Skeletal muscle satellite cell (primary cell): ENCODE measurements at regions not wholly inside any gene's neighbourhood (a gene's known extent, or its start where the extent isn't known, plus 50 kb on each side); places are given as distances from the start of the nearest gene placed in this dataset.

Experiments used
- H3K27me3 ChIP-seq: 2 replicates; pipeline ENCODE4 v1.7.0; 2013; ENCODE audit warnings: low read length; ENCODE audit not compliant: control insufficient read depth, insufficient read depth
- H3K36me3 ChIP-seq: 2 replicates; pipeline ENCODE4 v1.7.0; 2013; ENCODE audit warnings: mild to moderate bottlenecking, control low read depth, low read length; ENCODE audit not compliant: insufficient read depth
- H3K4me1 ChIP-seq: 2 replicates; pipeline ENCODE4 v1.7.0; 2013; ENCODE audit warnings: low read length; ENCODE audit not compliant: control insufficient read depth, insufficient read depth
- H3K4me2 ChIP-seq: 2 replicates; pipeline ENCODE4 v1.7.0; 2013; ENCODE audit warnings: mild to moderate bottlenecking, low read length
- H3K4me3 ChIP-seq: 2 replicates; pipeline ENCODE4 v1.7.0; 2013; ENCODE audit warnings: low read length
- H3K9ac ChIP-seq: 2 replicates; pipeline ENCODE4 v1.7.0; 2013; ENCODE audit warnings: mild to moderate bottlenecking, low read depth, low read length, moderate library complexity
- H3K9me3 ChIP-seq: replicated peaks from 2 replicates; pipeline ENCODE4 v1.7.0; 2013; ENCODE audit warnings: mild to moderate bottlenecking, control low read depth, low read length

DNA sequence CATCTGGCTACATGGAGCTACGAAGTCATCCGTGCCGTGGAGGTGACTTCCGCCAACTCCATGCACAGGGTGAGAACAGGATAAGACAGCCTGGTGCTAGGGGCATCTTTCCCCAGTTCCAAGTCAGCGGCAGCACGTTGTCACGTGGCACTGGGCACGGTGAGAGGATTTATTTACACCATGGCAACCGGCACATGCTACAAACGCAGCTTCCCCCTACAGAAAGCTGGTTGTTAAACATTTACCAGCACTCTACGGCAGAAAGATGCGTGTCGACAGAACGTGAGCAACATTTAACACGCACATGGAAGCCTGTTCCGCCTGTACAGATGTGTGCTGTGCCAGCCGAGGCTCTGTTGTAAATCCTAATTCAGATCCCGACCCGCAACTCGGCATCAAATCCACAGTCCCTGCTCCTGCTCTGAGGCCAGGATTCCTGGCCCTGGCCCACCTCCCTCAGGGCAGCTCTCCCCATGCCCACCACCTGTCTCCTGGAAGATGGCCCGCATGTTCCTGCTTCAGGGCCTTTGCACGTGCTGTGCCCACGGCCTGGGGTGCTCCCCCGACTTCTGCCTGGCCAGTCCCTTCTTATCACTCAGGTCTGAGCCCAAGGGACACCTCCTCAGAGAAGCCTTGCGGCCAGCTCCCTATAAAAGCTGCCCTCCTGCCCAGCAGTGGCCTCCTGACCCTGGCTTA lies 114.1 kb downstream of the RFLNA start:
- Histone ChIP-seq H3K27me3 (no peaks in the 10 kb centered on the region), H3K9ac (no peak overlapping the region), H3K4me2 (no peak overlapping the region), H3K4me3 (no peak overlapping the region), H3K36me3 (peaks cover 25% of the 10 kb centered on the region), H3K4me1 (peaks cover 40% of the 10 kb centered on the region), H3K9me3 (no peaks in the 10 kb centered on the region)

DNA sequence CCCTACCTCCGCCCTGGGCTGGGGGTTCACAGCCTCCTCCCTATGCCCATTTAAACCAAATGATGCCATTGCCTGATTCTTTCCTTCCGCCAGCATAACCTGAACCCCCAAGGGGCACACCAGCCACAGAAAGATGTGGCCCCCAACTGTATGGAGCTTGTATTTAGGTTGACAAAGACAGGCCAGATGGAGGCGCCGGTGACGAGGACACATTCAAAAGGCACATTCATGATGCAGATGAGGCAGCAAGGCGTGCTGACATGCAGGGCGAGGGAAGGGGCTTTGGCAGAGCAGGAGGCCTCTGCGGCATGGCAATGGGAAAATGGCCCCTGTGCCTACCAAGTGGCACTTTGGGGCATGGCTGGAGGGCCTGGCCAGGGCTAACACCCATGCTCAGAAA lies 112.2 kb downstream of the RFLNA start:
- H3K4me3 ChIP-seq = no peak overlapping the region
- no peak overlapping the region for H3K9ac ChIP-seq
- peaks cover 34% of the 10 kb centered on the region for H3K4me1 ChIP-seq
- no peaks in the 10 kb centered on the region for H3K9me3 ChIP-seq
- H3K4me2 ChIP-seq = no peak overlapping the region
- no peaks in the 10 kb centered on the region for H3K27me3 ChIP-seq
- peaks cover 16% of the 10 kb centered on the region for H3K36me3 ChIP-seq

DNA sequence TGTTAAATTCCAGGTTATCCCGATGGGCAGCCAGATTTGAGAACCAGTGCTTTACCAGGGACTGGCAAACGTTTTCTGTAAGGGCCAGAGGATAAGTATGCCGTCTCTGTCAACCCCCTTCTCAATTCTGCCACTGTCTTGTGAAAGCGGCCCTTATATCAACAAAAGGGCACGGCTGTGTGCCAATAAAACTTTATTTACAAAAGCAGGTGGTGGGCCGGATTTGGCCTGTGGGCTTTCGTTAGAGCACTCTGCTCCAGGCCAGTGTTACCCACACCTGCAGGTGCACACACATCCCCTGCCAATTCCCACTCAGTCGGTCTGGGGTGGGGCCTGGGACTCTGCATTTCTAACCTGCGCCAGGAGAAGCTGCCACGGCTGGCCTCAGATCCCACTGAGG lies 111.2 kb downstream of the RFLNA start:
- H3K4me3 ChIP-seq = no peak overlapping the region
- no peaks in the 10 kb centered on the region for H3K27me3 ChIP-seq
- H3K4me1 ChIP-seq = peaks cover 25% of the 10 kb centered on the region
- no peak overlapping the region for H3K9ac ChIP-seq
- peaks cover 22% of the 10 kb centered on the region for H3K36me3 ChIP-seq
- H3K9me3 ChIP-seq = no peaks in the 10 kb centered on the region
- H3K4me2 ChIP-seq = no peak overlapping the region

DNA sequence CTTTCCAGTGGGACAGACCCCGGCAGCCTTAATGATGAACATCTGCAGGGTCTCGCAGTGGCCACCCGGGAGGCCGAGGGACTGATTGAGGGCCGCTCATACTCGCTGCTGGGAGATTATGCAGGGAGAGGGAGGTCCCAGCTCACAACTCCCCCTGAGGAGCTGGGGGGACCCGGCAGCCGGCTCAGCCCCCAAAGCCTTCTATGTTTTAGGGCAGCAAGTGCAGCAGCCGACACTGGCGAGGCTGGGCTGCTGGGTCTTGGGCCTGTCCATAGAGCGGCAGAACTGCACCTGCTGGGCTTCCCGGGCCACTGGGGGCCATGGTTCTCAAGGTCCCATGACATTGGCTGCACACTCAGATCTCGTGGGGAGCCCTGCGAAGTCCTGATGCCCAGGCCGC lies 110.7 kb downstream of the RFLNA start:
- no peaks in the 10 kb centered on the region for H3K9me3 ChIP-seq

DNA sequence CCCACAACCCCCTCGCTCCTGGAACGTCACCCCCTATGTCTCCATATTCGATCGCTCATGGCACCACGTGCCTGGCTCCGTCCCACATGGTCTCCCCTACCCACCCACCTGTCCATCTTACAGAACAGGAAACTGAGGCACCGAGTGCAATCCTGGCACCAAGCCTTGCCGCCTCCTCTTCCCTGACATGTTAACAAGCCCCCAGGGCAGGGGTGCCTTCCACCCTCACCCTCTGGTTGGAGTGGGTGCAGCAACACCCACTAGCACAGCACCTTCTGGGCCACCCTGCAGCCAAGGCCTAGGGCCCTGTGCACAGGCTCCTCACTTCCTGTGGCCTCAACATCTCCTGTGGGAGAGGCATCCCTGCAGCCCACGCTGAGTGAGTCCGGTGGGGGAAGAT lies 110.3 kb downstream of the RFLNA start:
- Histone ChIP-seq H3K9ac (no peak overlapping the region), H3K4me3 (no peak overlapping the region), H3K4me2 (no peak overlapping the region), H3K9me3 (no peaks in the 10 kb centered on the region), H3K27me3 (no peaks in the 10 kb centered on the region), H3K36me3 (peaks cover 31% of the 10 kb centered on the region), H3K4me1 (peaks cover 16% of the 10 kb centered on the region)

More for the DNA sequence above, 110.7 kb downstream of the RFLNA start:
- no peaks in the 10 kb centered on the region for H3K27me3 ChIP-seq
- peaks cover 20% of the 10 kb centered on the region for H3K4me1 ChIP-seq
- no peak overlapping the region for H3K9ac ChIP-seq
- H3K4me2 ChIP-seq = no peak overlapping the region
- H3K4me3 ChIP-seq = no peak overlapping the region
- H3K36me3 ChIP-seq = peaks cover 26% of the 10 kb centered on the region

DNA sequence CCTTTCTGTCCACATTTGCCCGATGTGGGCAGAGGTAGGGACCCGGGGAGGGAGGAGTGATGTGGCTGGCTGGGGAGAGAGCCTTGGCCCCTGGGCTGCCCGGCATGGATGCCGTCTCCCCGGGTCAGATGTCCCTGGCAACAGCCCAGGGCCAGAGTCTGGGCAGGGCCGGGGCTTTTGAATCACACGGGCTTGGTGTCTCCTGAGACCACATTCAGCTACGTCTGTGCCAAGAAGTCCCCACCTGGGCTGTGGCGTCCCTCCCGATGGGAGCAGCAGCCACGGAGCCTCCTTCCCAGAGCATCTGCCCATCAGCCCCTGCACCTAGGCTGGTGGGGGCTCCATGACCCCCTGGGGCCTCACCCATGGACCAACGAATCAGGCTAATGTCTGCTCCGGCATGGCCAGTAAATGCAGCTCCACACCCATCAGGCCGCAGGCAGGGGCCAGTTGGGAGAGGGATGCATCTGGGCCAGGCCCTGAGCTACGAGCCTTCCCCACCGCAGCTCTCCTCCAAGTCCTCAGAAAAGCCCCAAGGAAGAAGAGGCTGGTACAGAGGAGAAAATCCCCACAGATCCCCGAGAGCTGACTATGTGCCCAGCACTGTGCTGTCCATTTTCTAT lies 109.4 kb downstream of the RFLNA start:
- Histone ChIP-seq H3K9ac (no peak overlapping the region), H3K4me3 (no peak overlapping the region), H3K9me3 (no peaks in the 10 kb centered on the region), H3K27me3 (no peaks in the 10 kb centered on the region), H3K4me1 (peaks cover 11% of the 10 kb centered on the region), H3K4me2 (no peak overlapping the region), H3K36me3 (peaks cover 37% of the 10 kb centered on the region)

DNA sequence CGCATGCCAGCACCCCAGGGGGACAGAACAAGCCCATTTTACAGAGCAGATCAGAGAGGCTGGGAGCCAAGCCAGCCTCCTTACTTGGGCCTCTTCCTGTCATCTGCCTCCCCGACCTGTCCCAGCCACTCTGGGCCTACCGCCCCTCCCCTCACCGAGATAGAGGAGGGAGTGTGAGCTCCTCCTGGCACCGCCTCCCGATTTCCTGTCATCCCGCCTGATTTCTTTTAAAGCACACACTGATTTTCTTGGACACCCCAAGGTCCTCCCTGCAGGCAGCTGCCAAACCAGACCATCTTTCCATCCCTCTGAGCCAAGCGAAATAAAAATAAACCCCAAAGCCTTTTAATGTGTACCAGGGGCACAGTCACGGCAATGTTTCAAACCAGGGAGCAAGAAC lies 108.4 kb downstream of the RFLNA start:
- Histone ChIP-seq H3K9me3 (no peaks in the 10 kb centered on the region), H3K27me3 (no peaks in the 10 kb centered on the region), H3K4me3 (no peak overlapping the region), H3K36me3 (peaks cover 42% of the 10 kb centered on the region), H3K4me1 (peaks cover 11% of the 10 kb centered on the region), H3K9ac (no peak overlapping the region), H3K4me2 (no peak overlapping the region)

DNA sequence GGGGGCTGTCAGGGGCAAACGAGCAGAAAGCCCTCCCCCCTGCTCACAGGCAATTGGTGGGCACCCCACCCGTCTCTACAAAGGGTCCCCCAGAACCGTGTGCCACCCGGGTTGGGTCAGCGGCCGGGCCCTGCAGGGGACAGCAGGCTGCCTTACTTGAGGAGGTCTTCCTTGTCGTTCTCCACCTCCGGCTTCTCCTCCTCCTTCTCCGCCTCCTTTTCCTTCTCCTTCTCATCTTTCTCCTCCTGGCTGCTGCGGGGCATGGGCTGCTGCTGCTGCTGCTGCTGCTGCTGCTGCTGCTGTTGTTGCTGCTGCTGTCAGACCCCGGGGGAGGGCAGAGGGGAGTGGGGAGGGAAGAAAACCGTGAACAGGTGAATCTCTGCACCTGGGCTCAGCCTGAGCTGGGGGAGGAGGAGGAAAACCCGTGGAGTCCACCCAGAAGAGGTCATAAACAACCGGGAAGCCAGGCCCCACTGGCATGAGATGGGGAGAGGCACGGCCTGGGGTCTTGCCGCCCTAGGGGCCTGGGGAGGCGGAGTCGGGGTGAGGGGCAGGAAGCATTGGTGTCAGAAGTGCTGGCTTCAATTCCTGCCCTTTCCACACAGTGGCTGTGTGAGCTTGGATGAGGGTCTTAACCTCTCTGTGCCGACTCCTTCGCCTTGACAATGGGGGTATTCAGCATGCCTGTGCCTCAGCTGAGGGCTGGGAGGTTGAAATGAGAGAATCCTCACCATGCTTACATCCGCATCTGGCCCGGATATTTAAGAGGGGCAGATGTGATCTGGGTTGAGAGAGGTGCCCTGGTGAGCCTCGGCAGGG lies 107.6 kb downstream of the RFLNA start:
- Histone ChIP-seq H3K9me3 (no peaks in the 10 kb centered on the region), H3K4me1 (peaks cover 11% of the 10 kb centered on the region), H3K4me3 (no peak overlapping the region), H3K27me3 (no peaks in the 10 kb centered on the region), H3K9ac (no peak overlapping the region), H3K36me3 (peaks cover 50% of the 10 kb centered on the region), H3K4me2 (no peak overlapping the region)

DNA sequence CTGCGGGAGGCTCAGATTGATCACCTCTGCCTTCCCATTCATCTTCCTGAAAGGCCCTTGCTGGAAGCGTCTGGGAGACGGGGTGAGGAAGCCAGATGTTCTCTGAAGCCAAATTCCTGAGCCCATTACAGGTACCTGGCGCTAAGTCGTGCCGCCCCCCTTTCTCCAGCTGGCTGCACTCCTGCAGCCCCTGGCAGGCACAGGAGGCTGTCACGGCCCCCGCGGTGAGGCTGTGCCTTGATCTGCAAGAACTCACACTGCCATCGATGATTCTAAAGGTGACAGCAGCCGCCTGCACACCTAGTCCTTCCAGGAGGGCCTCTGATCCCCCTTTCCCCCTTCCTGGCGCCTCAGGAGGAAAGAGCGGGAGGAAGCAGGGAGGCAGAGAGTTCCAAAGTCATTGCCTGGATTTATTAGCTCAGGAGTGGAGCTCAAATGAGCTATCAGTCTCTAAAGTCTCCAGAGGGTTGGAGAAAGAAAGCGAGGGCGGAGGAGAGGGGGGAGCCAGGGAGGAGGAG lies 106.9 kb downstream of the RFLNA start:
- no peak overlapping the region for H3K4me2 ChIP-seq
- no peak overlapping the region for H3K4me3 ChIP-seq
- H3K4me1 ChIP-seq = peaks cover 11% of the 10 kb centered on the region
- H3K36me3 ChIP-seq = peaks cover 50% of the 10 kb centered on the region
- no peak overlapping the region for H3K9ac ChIP-seq
- no peaks in the 10 kb centered on the region for H3K27me3 ChIP-seq
- no peaks in the 10 kb centered on the region for H3K9me3 ChIP-seq

DNA sequence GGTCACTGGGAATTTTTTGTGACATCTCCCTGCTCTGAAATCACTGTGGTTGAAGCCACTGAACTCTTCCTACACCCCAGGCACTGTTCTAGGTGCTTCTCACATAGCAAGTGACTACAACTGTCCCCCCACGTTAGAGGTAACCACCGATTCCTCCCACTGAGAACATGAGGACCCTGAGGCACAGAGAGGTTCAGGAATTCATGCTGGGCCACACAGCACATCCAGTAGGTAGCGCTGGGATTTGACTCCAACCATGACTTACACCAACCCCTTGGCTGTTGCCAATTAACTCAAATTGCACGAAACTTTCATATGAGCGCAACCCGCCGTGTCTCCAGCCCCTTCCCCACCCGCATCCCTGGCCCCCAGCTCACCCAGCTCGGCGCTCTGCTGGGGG lies 105.2 kb downstream of the RFLNA start:
- H3K4me2 ChIP-seq = no peak overlapping the region
- no peak overlapping the region for H3K9ac ChIP-seq
- H3K27me3 ChIP-seq = no peaks in the 10 kb centered on the region
- no peaks in the 10 kb centered on the region for H3K9me3 ChIP-seq
- H3K4me3 ChIP-seq = no peak overlapping the region
- H3K36me3 ChIP-seq = peaks cover 53% of the 10 kb centered on the region
- peaks cover 11% of the 10 kb centered on the region for H3K4me1 ChIP-seq

DNA sequence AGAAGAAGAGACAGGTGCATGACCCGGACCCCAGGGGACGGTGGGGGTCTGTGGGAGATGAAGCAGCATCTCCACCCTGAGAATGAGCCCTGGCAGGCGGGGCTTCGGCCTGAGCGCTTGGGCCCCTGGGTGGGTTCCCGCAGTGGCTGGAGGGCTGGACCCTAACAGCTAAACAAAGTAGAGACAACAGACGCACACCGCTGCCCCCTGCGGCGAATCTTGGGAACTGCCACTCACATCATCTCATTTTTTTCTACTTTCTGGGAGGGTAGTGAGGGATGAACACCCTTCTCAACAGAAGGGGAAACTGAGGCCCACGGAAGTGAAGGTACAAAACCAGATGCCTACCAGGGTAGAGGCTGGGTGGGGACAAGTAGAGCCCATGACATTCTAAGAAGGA lies 104.7 kb downstream of the RFLNA start:
- H3K9ac ChIP-seq = no peak overlapping the region
- H3K4me2 ChIP-seq = no peak overlapping the region
- H3K9me3 ChIP-seq = no peaks in the 10 kb centered on the region
- H3K4me3 ChIP-seq = no peak overlapping the region
- H3K27me3 ChIP-seq = no peaks in the 10 kb centered on the region
- peaks cover 58% of the 10 kb centered on the region for H3K36me3 ChIP-seq
- peaks cover 10% of the 10 kb centered on the region for H3K4me1 ChIP-seq
